NCI-H146 (cell line): ENCODE measurements at regions not wholly inside any gene's neighbourhood (a gene's known extent, or its start where the extent isn't known, plus 50 kb on each side); places are given as distances from the start of the nearest gene placed in this dataset.
A peak's percentile ranks its signal among the peaks of the same experiment; 100 is the strongest.
"Not testable (repeated sequence)": the region's sequence is repeated elsewhere in the genome, so short reads cannot be mapped to it uniquely, and the experiment has no call there.

Source experiments
- DNase-seq: peaks from one replicate; lab custom pipeline; 2025; lab: John Stamatoyannopoulos, UW

DNA sequence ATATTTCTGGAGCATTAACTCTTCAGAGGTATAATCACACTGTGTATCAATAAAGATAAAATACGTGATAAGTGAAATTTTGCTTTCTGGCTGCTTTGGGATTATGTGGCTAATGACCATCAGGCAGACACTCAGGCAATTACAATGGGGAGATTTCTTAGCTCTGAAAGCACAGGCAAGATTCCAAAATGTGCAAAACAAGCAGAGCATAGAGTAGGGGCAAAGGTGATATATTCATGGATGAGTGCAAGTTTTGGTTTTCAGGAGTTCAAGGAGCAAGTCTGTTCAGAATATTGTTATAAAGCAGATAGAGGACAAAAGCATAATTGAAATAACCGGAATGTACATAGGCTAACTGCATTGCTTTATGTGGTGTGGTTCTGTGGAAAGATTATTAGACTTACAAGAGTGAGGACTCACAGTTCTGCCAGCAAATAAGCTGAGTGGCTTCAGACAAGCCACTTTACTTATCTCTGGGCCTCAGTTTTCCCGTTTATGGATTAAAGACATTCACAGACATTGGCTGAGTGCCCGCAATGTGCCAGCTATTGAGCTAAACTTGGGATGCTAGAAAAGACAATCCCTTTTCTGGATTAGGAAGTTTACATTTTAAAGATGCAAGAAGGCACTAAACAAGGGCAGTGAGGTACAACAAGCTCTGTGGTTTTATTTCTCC is 945.6 kb upstream of the ARRDC3 start:
- no peak for DNase-seq

DNA sequence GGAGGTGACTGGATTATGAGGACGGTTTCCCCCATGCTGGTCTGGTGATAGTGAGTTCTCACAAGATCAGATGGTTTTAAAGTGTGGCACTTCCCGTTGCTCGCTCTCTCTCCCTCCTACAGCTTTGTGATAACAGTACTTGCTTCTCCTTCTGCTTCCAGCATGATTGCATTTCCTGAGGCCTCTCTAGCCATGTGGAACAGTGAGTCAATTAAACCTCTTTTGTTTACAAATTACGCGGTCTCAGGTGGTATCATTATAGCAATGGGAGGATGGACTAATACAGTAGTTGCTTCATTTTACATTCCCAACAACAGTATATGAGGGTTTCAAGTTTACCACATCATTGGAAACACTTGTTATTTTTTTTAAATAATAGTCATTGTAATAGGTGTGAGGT is 937.3 kb upstream of the ARRDC3 start:
- DNase-seq: no peak

DNA sequence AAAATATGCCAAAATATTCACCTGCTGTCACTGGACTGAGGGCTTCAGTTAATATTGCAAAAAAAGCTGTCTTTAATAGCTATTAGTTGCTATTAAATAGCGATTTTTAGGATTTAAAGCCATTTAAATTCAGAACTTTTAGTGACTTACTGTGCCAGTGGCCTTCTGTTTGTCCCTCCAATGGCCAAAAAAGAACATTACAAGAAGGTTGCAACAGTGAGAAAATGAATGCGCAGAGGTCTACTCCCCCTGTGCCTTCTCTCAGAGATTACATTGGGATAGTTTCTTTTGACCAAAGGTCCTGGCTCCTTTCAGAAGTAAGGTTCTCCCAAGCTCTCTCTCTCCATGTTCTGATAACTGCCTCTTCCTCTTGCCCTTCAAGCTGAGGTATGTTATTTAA is 930.3 kb upstream of the ARRDC3 start:
- no peak for DNase-seq

GRCh38 chr5:92309336-92309991 is 926.3 kb upstream of the ARRDC3 start:
- DNase-seq: peak; percentile 37

DNA sequence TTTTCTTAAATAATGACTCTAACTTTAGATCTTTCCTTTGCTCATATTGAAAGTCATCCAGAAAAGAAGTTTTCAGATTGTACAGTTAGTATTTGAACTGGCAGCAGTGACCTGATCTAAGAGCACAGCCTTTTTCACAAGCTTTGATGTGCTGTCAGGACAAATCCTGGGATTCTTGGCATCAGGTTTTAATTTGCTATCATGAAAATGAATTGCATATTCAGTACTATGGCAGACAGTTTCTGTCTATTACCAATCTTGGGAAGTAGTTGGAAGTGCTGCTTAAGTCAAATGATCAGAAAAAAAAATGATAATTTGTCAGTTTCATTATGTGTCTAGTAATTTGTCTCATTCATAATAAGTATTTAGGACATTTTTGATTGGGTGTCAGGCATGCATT is 925.6 kb upstream of the ARRDC3 start:
- DNase-seq: no peak

GRCh38 chr5:92302356-92302755 is 919.2 kb upstream of the ARRDC3 start:
- not testable (repeated sequence) for DNase-seq

- no peak for DNase-seq
These were observed 900.4 kb upstream of the ARRDC3 start for GRCh38 chr5:92283521-92283920.

- DNase-seq: not testable (repeated sequence)
These were observed 888.6 kb upstream of the ARRDC3 start for GRCh38 chr5:92271750-92272149.

- DNase-seq: no peak
These were observed 885.2 kb upstream of the ARRDC3 start for GRCh38 chr5:92268343-92268742.

GRCh38 chr5:92267830-92268229 is 884.7 kb upstream of the ARRDC3 start:
- DNase-seq: no peak

DNA sequence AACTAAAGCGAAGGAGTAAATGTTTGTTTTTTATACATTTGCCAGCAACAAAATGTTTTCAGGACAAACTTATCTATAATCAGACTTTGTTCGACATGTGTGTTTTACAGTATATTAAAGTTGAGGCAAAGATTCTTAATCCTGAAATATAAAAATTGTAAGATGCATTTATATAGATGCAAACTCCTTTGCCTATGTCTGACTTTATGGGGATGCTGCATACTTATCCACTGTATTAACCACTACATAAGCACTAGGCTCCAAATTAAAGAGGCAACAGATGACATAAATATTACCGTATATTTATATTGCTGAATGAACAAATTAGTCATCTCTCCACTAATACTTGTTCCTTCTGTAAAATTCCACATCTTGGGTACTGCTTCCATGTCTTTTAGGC is 882.7 kb upstream of the ARRDC3 start:
- no peak for DNase-seq

DNA sequence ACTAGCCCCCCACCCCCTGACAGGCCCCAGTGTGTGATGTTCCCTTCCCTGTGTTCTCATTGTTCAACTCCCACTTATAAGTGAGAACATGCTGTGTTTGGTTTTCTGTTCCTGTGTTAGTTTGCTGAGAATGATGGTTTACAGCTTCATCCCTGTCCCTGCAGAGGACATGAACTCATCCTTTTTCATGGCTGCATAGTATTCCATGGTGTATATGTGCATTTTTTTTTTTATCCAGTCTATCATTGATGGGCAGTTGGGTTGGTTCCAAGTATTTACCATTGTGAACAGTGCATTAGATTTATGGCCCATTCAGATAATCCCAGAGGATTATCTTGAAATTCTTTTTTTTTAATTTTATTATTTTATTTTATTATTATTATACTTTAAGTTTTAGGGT is 872.5 kb upstream of the ARRDC3 start:
- not testable (repeated sequence) for DNase-seq

- DNase-seq: no peak
These were observed 865.4 kb upstream of the ARRDC3 start for GRCh38 chr5:92248518-92248917.

GRCh38 chr5:92242170-92242569 is 859.1 kb upstream of the ARRDC3 start:
- DNase-seq: no peak

- no peak for DNase-seq
These were observed 854.8 kb upstream of the ARRDC3 start for GRCh38 chr5:92237896-92238295.

DNA sequence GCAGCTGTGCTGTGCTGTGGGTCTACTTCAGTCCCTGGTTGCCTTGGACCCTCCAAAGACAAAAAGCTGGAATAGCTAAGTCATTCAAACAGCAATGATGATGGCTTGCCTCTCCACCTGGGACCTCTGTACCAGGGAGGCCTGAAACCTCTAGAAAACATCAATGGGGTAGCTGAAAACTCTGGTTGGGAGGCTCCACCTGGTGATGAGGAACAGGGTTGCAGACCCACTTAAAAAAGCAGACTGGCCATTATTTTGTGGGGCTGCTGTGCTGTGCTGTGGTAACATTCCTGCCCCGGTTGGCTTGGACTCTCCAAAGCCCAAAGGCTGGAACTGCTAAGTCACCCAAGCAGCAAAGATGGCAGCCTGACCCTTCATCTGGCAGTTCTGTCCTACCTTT is 839.3 kb upstream of the ARRDC3 start:
- DNase-seq: no peak

DNA sequence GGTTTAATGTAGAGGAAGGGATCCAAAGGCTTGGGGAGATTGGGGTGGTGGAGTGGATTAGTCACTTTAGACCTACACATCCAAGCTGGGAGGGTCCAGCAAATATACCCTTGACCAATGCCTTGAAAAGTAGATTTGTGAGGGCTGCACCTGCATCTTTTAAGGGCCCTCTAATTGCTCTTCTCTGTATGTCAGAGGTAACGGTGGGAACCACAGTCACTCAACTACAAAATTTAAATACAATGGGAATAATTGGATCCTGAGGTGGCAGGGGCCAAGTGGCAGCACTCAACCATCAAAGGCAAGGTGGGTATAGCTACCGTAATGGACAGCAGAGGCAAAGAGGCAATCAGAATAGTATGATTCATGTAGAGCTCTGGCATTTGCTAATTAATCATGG is 833.7 kb upstream of the ARRDC3 start:
- DNase-seq: not testable (repeated sequence)

- no peak for DNase-seq
These were observed 832.0 kb upstream of the ARRDC3 start for GRCh38 chr5:92215116-92215515.

DNA sequence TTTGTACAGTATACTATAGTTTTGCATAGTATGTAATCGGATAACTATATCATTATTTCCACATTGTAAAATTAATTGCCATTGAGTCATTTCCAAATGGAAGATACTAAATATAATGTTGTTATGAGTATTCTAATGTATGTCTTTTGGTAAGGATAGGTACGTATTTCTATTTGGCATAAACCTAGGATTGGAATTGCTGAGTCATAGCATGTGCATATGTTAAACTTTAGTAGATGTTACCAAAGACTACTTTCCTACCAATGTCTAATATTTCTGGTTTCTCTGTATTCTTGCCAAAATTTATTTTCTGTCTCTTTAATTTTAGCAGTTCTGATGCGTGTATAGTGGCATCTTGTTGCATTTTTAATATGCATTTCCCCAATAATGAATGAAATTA is 825.1 kb upstream of the ARRDC3 start:
- DNase-seq: no peak

GRCh38 chr5:92207151-92207550 is 824.0 kb upstream of the ARRDC3 start:
- no peak for DNase-seq

DNA sequence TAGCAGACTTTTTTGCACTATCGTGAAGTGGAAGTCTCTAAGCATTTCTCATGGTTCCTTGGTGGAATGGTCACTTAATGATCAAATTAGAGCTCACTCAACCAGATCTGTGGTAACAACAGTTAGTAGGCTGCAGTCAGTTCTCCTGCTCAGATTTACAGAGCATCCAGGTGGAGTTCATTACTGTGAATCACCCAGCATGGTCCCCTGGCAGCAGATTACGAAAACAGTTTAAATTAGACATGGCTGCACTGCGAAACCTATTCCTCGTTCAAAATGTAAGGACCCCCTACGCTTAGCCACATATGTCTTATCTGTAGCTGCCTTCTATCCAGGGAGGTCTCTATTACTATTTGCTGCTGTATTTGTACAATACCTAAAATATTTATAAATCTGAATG is 823.6 kb upstream of the ARRDC3 start:
- DNase-seq: no peak

DNA sequence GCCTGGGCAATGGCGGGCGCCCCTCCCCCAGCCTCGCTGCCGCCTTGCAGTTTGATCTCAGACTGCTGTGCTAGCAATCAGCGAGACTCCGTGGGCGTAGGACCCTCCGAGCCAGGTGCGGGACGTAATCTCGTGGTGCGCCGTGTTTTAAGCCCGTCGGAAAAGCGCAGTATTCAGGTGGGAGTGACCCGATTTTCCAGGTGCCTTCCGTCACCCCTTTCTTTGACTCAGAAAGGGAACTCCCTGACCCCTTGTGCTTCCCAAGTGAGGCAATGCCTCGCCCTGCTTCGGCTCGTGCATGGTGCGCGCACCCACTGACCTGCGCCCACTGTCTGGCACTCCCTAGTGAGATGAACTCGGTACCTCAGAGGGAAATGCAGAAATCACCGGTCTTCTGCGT is 815.9 kb upstream of the ARRDC3 start:
- DNase-seq: not testable (repeated sequence)

DNA sequence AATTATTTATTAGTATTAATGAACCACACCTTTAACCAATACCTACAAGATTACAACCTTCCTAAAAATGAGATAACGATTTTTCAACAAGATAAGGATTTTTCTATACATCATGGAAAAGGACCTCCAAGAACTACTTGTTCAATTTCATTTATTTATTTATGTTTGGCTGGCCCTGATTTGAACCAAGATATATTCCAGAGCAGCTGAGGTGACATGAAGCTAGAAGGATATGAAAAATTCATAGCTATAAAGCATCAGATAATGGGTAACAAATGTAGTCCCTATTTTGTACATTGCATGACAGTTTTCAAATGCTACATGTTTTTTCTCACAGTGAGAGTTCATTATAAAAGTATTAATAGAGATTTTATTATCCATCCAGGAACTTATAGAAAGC is 798.5 kb upstream of the ARRDC3 start:
- no peak for DNase-seq

DNA sequence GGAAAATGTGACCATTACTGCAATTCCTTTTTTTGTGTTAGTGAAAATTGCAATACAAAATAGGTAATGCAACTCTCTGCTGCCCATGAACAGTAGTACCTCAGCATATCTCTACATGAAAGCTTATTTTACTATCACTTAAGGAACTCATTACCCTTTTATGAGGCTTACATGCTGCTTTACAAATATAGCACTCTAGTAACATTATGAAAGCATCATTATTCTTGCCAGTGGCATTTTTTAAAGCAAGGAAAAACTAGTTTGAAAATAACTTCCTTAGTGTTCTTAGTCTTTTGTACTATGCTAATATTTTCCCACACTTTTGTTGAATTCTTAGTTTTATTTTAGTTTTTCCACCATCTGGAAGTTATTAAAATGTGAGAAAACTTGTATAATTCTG is 797.3 kb upstream of the ARRDC3 start:
- DNase-seq: no peak
